Left hindlimb (tissue), 1 donor: ENCODE measurements at regions not wholly inside any gene's neighbourhood (a gene's known extent, or its start where the extent isn't known, plus 50 kb on each side); places are given as distances from the start of the nearest gene placed in this dataset.

Experiments used
- DNase-seq: peaks from one replicate; pipeline ENCODE4 v3.0.0-alpha.2; 2018

GRCh38 chr4:129422277-129422676 lies 326.3 kb downstream of the C4orf33 start:
- DNase-seq = no peak

- DNase-seq = no peak
Measured at GRCh38 chr4:129428454-129428853, 332.5 kb downstream of the C4orf33 start.

- peak; percentile 28 for DNase-seq
Measured at GRCh38 chr4:129429581-129430320, 333.8 kb downstream of the C4orf33 start.

- no peak for DNase-seq
Measured at GRCh38 chr4:129437347-129437746, 341.4 kb downstream of the C4orf33 start.

- DNase-seq = no peak
Measured at GRCh38 chr4:129438456-129438981, 342.6 kb downstream of the C4orf33 start.

GRCh38 chr4:129446074-129446473 lies 350.1 kb downstream of the C4orf33 start:
- DNase-seq = no peak

- DNase-seq = no peak
Measured at GRCh38 chr4:129453524-129454200, 357.7 kb downstream of the C4orf33 start.

- DNase-seq = peak; percentile 36
Measured at GRCh38 chr4:129455482-129455881, 359.5 kb downstream of the C4orf33 start.

- no peak for DNase-seq
Measured at GRCh38 chr4:129468624-129469023, 372.7 kb downstream of the C4orf33 start.

- no peak for DNase-seq
Measured at GRCh38 chr4:129474698-129475097, 378.7 kb downstream of the C4orf33 start.

- no peak for DNase-seq
Measured at GRCh38 chr4:129481107-129481506, 385.2 kb downstream of the C4orf33 start.

- DNase-seq = no peak
Measured at GRCh38 chr4:129488427-129488826, 392.5 kb downstream of the C4orf33 start.

GRCh38 chr4:129490516-129490915 lies 394.6 kb downstream of the C4orf33 start:
- no peak for DNase-seq

- no peak for DNase-seq
Measured at GRCh38 chr4:129498626-129499025, 402.7 kb downstream of the C4orf33 start.

- DNase-seq = no peak
Measured at GRCh38 chr4:129514852-129515251, 418.9 kb downstream of the C4orf33 start.

- no peak for DNase-seq
Measured at GRCh38 chr4:129515356-129515755, 419.4 kb downstream of the C4orf33 start.

- no peak for DNase-seq
Measured at GRCh38 chr4:129526812-129527211, 430.9 kb downstream of the C4orf33 start.

- no peak for DNase-seq
Measured at GRCh38 chr4:129531253-129531652, 435.3 kb downstream of the C4orf33 start.

- DNase-seq = no peak
Measured at GRCh38 chr4:129532573-129532972, 436.6 kb downstream of the C4orf33 start.

GRCh38 chr4:129543299-129543698 lies 447.3 kb downstream of the C4orf33 start:
- DNase-seq = no peak

- DNase-seq = no peak
Measured at GRCh38 chr4:129545599-129546278, 449.8 kb downstream of the C4orf33 start.

GRCh38 chr4:129546531-129546930 lies 450.6 kb downstream of the C4orf33 start:
- DNase-seq = no peak

- no peak for DNase-seq
Measured at GRCh38 chr4:129550281-129550785, 454.4 kb downstream of the C4orf33 start.
